ENCODE measurements at regions not wholly inside any gene's neighbourhood (a gene's known extent, or its start where the extent isn't known, plus 50 kb on each side); places are given as distances from the start of the nearest gene placed in this dataset.

DNA sequence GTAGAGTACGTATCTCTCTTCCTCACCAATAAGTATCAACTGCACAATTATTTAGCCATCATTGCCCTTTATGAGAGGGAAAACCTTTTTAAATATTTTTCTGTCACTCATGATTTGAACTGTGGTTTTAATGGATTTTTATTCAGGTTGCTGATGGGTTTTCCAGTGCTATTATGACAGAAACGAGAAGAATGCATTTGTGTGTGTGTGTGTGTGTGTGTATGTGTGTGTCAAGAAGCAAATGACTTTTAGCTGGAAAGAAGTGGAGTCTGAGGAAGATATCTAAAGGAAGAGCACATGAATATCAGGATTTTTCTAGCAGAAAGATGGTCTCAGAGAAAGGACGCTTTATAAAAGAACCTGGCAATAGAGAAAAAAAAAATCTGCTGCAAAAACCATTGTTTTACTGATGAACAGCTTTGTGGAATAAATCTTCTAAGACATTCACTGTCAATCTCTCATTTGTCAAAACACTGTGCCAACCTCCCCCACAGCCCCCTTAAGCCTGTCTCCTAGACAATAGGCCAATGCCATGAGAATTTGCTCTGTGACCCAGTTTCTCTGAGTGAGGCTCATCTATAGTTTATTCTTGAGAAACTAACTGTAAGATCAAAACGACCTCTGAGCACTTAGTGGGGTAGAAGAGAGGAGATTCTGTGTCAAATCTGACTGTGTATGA lies 417.7 kb downstream of the FLRT2 start:
- H3K4me3 ChIP-seq (replicated peaks in 1 of 3; ENCODE audit: insufficient read depth in 1 of 3, low read depth in 2 of 3, low read length in 3 of 3) = no peak overlapping the region
- no peak overlapping the region for H3K9ac ChIP-seq (ENCODE audit: insufficient read depth, low read depth, low read length)
- no peak for DNase-seq (ENCODE audit: low spot score)
- no peak overlapping the region for H3K27ac ChIP-seq (ENCODE audit: extremely low read length, insufficient read depth, low read length)
- ATAC-seq = no peak
- in situ Hi-C loops (cut with HindIII; ENCODE audit: extremely low pct_ligation_motif_present, low pct_unique_long_range_greater_than_20kb) (no loop called here), intact Hi-C loops (cut with micrococcal nuclease; ENCODE audit: unreplicated experiment) (no loop called here)
- CTCF ChIA-PET (ENCODE audit: low intra/inter-chr PET ratio, low total read pairs) = no interaction called here
- no peak overlapping the region for H2AFZ ChIP-seq (ENCODE audit: low read length)
- no peak overlapping the region for H3K4me2 ChIP-seq (ENCODE audit: low read depth, low read length)
- FAIRE-seq = no peak
- POLR2A ChIA-PET = no interaction called here
- H3K36me3 ChIP-seq (replicated peaks in 1 of 2; ENCODE audit: control insufficient read depth in 1 of 2, insufficient read depth in 2 of 2, low read length in 2 of 2) = no peaks in the 10 kb centered on the region
- H4K20me1 ChIP-seq (ENCODE audit: insufficient read depth, low read length) = no peaks in the 10 kb centered on the region
- 34% methylated on average over 4 of the region's 4 CpGs for WGBS (ENCODE audit: low lambda C conversion rate)
- H3K9me3 ChIP-seq (ENCODE audit: low read length) = peaks cover 75% of the 10 kb centered on the region
- no TSS peak for BruUV-seq (replicated peaks)
- no peaks in the 10 kb centered on the region for H3K27me3 ChIP-seq (ENCODE audit: control insufficient read depth in 1 of 2, insufficient read depth in 2 of 2, low read length in 2 of 2)
- no peaks in the 10 kb centered on the region for H3K79me2 ChIP-seq (ENCODE audit: insufficient read depth, low read length)
- TF ChIP-seq, protein P1, sequence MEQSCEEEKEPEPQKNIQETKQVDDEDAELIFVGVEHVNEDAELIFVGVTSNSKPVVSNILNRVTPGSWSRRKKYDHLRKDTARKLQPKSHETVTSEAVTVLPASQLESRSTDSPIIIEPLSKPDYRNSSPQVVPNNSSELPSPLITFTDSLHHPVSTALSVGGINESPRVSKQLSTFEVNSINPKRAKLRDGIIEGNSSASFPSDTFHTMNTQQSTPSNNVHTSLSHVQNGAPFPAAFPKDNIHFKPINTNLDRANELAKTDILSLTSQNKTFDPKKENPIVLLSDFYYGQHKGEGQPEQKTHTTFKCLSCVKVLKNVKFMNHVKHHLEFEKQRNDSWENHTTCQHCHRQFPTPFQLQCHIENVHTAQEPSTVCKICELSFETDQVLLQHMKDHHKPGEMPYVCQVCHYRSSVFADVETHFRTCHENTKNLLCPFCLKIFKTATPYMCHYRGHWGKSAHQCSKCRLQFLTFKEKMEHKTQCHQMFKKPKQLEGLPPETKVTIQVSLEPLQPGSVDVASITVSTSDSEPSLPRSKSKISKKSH (CRISPR knock-in tag; IDR thresholded peaks at IDR 0.05; ENCODE audit: borderline replicate concordance) = no peak
- no peak for TF ChIP-seq ZNF343 (CRISPR knock-in tag; IDR thresholded peaks at IDR 0.05)
- no peak for TF ChIP-seq HCFC1 (IDR thresholded peaks at IDR 0.05; ENCODE audit: low read depth, low read length)
- TF ChIP-seq, protein P2, sequence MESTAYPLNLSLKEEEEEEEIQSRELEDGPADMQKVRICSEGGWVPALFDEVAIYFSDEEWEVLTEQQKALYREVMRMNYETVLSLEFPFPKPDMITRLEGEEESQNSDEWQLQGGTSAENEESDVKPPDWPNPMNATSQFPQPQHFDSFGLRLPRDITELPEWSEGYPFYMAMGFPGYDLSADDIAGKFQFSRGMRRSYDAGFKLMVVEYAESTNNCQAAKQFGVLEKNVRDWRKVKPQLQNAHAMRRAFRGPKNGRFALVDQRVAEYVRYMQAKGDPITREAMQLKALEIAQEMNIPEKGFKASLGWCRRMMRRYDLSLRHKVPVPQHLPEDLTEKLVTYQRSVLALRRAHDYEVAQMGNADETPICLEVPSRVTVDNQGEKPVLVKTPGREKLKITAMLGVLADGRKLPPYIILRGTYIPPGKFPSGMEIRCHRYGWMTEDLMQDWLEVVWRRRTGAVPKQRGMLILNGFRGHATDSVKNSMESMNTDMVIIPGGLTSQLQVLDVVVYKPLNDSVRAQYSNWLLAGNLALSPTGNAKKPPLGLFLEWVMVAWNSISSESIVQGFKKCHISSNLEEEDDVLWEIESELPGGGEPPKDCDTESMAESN (CRISPR knock-in tag; conservative IDR thresholded peaks at IDR 0.05) = no peak
- no peak for TF ChIP-seq ZNF75D (CRISPR knock-in tag; IDR thresholded peaks at IDR 0.05; ENCODE audit: borderline replicate concordance)
- TF ChIP-seq, protein P3, sequence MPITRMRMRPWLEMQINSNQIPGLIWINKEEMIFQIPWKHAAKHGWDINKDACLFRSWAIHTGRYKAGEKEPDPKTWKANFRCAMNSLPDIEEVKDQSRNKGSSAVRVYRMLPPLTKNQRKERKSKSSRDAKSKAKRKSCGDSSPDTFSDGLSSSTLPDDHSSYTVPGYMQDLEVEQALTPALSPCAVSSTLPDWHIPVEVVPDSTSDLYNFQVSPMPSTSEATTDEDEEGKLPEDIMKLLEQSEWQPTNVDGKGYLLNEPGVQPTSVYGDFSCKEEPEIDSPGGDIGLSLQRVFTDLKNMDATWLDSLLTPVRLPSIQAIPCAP (CRISPR knock-in tag; IDR thresholded peaks at IDR 0.05; ENCODE audit: low read depth) = no peak
- no peak for TF ChIP-seq NAIF1 (CRISPR knock-in tag; IDR thresholded peaks at IDR 0.05; ENCODE audit: borderline replicate concordance)
- TF ChIP-seq SNAPC5 (CRISPR knock-in tag; IDR thresholded peaks at IDR 0.05; ENCODE audit: borderline replicate concordance) = no peak
- TF ChIP-seq CREB1 (IDR thresholded peaks at IDR 0.05) = no peak
- no peak for TF ChIP-seq CREB1 (CRISPR knock-in tag; IDR thresholded peaks at IDR 0.05)
- H3K4me1 ChIP-seq (ENCODE audit: insufficient read depth, low read length) = no peaks in the 10 kb centered on the region
